HUES6 (cell line): ENCODE measurements at regions not wholly inside any gene's neighbourhood (a gene's known extent, or its start where the extent isn't known, plus 50 kb on each side); places are given as distances from the start of the nearest gene placed in this dataset.
A peak's percentile ranks its signal among the peaks of the same experiment; 100 is the strongest.

ENCODE experiments used
- H3K27ac ChIP-seq: 2 replicates; pipeline ENCODE4 v1.7.0; 2013; ENCODE audit warnings: low read depth, mild to moderate bottlenecking, low read length, inconsistent platforms
- H3K27me3 ChIP-seq: 2 replicates; pipeline ENCODE4 v1.6.1; 2013; ENCODE audit warnings: low read length; ENCODE audit not compliant: control insufficient read depth, insufficient read depth
- H3K36me3 ChIP-seq: 2 replicates; pipeline ENCODE4 v1.6.1; 2013; ENCODE audit warnings: low read length; ENCODE audit not compliant: control insufficient read depth, insufficient read depth
- H3K4me1 ChIP-seq: 2 replicates; pipeline ENCODE4 v1.6.1; 2013; ENCODE audit warnings: low read length; ENCODE audit not compliant: control insufficient read depth, insufficient read depth
- H3K4me3 ChIP-seq: 2 replicates; pipeline ENCODE4 v1.5.1; 2013; ENCODE audit warnings: low read depth, low read length
- H3K9ac ChIP-seq: one replicate; pipeline ENCODE4 v1.6.1; 2013; ENCODE audit warnings: mild to moderate bottlenecking, low read length
- H3K9me3 ChIP-seq: 2 replicates; pipeline ENCODE4 v1.6.1; 2013; ENCODE audit warnings: low read depth, low read length; ENCODE audit not compliant: control insufficient read depth, insufficient read depth

- H3K4me3 ChIP-seq = no peak overlapping the region
- no peak overlapping the region for H3K9ac ChIP-seq
- no peak overlapping the region for H3K27ac ChIP-seq
- peaks cover 16% of the 10 kb centered on the region for H3K4me1 ChIP-seq
- H3K27me3 ChIP-seq = peaks cover 100% of the 10 kb centered on the region
- no peaks in the 10 kb centered on the region for H3K36me3 ChIP-seq
- no peaks in the 10 kb centered on the region for H3K9me3 ChIP-seq
Observed at GRCh38 chr22:22348127-22348814, 103.7 kb downstream of the VPREB1 start.

- Histone ChIP-seq H3K36me3 (no peaks in the 10 kb centered on the region), H3K9ac (no peak overlapping the region), H3K27ac (no peak overlapping the region), H3K4me3 (no peak overlapping the region), H3K4me1 (peaks cover 16% of the 10 kb centered on the region), H3K9me3 (no peaks in the 10 kb centered on the region), H3K27me3 (peaks cover 100% of the 10 kb centered on the region)
Observed at GRCh38 chr22:22348815-22349454, 104.3 kb downstream of the VPREB1 start.

DNA sequence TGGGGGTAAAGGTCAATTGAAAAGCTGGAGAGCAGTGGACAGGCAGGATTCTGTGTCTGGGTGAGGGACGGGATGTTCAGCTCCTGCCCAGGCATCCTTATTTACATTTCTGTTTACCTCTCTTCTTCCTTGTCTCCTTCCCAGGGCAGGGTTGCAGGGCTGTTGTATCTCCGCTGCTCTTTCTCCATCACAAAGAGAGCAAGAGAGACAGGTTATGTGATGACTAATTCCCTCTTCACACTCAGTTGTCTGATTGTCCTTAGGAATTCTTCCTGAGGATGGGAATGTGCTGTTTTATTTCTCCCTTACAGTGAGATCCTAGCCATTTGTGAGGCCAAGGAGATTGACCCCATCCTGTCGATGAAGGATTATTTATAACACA, 104.9 kb downstream of the VPREB1 start:
- no peaks in the 10 kb centered on the region for H3K36me3 ChIP-seq
- H3K9me3 ChIP-seq = no peaks in the 10 kb centered on the region
- H3K4me3 ChIP-seq = peak overlapping the region; percentile 18; the same call in 1 of the 2 replicates
- H3K27ac ChIP-seq = no peak overlapping the region
- peak overlapping the region; percentile 15 for H3K9ac ChIP-seq
- peaks cover 16% of the 10 kb centered on the region for H3K4me1 ChIP-seq
- H3K27me3 ChIP-seq = peaks cover 100% of the 10 kb centered on the region

- H3K36me3 ChIP-seq = no peaks in the 10 kb centered on the region
Observed at GRCh38 chr22:22351366-22351765, 106.8 kb downstream of the VPREB1 start.

GRCh38 chr22:22352371-22352999, 107.9 kb downstream of the VPREB1 start:
- H3K36me3 ChIP-seq = no peaks in the 10 kb centered on the region
- peaks cover 16% of the 10 kb centered on the region for H3K4me1 ChIP-seq
- no peak overlapping the region for H3K27ac ChIP-seq
- no peak overlapping the region for H3K4me3 ChIP-seq
- no peak overlapping the region for H3K9ac ChIP-seq
- no peaks in the 10 kb centered on the region for H3K9me3 ChIP-seq
- peaks cover 100% of the 10 kb centered on the region for H3K27me3 ChIP-seq

More at GRCh38 chr22:22351366-22351765, 106.8 kb downstream of the VPREB1 start:
- no peak overlapping the region for H3K9ac ChIP-seq
- no peak overlapping the region for H3K4me3 ChIP-seq
- H3K27me3 ChIP-seq = peaks cover 100% of the 10 kb centered on the region
- H3K4me1 ChIP-seq = peaks cover 16% of the 10 kb centered on the region
- no peak overlapping the region for H3K27ac ChIP-seq
- H3K9me3 ChIP-seq = no peaks in the 10 kb centered on the region

DNA sequence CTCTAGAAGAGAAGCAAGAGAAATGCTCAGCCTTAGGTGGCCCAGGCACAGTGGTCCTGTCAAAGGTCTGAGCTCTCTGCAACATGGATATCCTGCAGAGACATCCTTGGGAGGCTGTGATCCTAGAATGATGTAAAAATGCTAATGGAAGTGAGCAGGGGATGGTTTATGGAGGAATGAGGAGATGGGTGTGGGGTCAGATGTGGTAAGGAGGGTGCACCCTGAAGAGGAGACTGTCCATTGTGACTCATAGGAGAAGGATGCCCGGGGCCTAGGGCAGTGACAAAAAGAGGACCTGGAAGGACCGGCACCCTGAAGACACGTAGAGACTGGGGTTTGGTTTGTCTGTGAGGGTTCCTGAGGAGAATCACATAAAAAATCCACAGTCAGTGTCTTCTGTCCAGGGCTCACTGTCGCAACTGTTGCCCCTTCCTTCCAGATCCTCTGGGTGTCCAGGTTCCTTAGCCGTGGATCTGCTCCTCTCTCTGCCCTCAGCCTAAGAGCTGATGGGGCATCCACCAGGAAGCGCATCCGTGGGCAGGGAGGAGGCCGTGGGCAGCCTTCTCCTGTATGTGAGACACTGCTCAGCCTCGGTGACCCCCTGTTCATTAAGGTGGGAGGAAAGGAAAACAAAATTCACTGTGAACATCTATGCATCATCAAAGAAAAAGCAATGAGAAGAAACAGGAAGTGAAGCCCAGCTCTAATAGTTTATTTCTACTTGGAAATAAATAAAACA, 110.7 kb downstream of the VPREB1 start:
- no peak overlapping the region for H3K9ac ChIP-seq
- H3K27me3 ChIP-seq = peaks cover 100% of the 10 kb centered on the region
- no peaks in the 10 kb centered on the region for H3K4me1 ChIP-seq
- no peak overlapping the region for H3K4me3 ChIP-seq
- no peaks in the 10 kb centered on the region for H3K36me3 ChIP-seq
- H3K9me3 ChIP-seq = no peaks in the 10 kb centered on the region
- no peak overlapping the region for H3K27ac ChIP-seq

- H3K4me1 ChIP-seq = no peaks in the 10 kb centered on the region
- H3K36me3 ChIP-seq = no peaks in the 10 kb centered on the region
- peak overlapping the region; percentile 20; the same call in 1 of the 2 replicates for H3K4me3 ChIP-seq
- peaks cover 100% of the 10 kb centered on the region for H3K27me3 ChIP-seq
- no peak overlapping the region for H3K27ac ChIP-seq
- H3K9ac ChIP-seq = no peak overlapping the region
- H3K9me3 ChIP-seq = no peaks in the 10 kb centered on the region
Observed at GRCh38 chr22:22357024-22357883, 112.7 kb downstream of the VPREB1 start.

DNA sequence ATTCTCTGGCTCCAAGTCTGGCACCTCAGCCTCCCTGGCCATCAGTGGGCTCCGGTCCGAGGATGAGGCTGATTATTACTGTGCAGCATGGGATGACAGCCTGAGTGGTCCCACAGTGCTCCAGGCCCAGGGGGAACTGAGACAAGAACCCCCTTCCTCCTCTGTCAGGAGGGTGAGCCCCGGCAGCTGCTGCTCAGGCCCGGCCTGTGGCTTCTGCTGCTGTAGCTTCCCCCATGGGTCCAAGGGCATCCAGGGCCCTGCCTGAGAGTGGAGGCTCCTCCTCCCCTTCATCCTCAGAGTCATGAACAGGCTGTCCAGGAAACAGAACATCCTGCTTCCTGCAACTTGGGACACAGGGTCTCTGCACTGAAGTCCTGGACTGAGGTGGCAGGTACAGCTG, 113.6 kb downstream of the VPREB1 start:
- Histone ChIP-seq H3K36me3 (no peaks in the 10 kb centered on the region), H3K9ac (no peak overlapping the region), H3K4me1 (no peaks in the 10 kb centered on the region), H3K27ac (no peak overlapping the region), H3K4me3 (no peak overlapping the region), H3K27me3 (peaks cover 100% of the 10 kb centered on the region), H3K9me3 (no peaks in the 10 kb centered on the region)

- H3K27me3 ChIP-seq = peaks cover 100% of the 10 kb centered on the region
- H3K4me1 ChIP-seq = no peaks in the 10 kb centered on the region
- H3K4me3 ChIP-seq = no peak overlapping the region
Observed at GRCh38 chr22:22358686-22359085, 114.1 kb downstream of the VPREB1 start.

DNA sequence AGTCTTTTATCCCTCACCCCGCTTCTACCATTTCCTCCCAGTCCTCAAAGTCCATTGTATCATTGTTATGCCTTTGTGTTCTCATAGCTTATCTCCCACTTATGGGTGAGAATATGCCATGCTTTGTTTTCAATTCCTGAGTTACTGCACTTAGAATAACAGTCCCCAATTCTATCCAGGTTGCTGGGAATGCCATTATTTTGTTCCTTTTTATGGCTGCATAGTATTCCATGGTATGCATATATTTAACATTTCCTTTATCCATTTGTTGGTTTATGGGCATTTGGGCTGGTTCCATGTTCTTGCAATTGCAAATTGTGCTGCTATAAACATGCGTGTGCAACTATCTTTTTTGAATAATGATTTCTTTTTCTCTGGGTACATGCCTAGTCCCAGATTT, 114.9 kb downstream of the VPREB1 start:
- Histone ChIP-seq H3K27me3 (peaks cover 100% of the 10 kb centered on the region), H3K9me3 (no peaks in the 10 kb centered on the region), H3K9ac (no peak overlapping the region), H3K4me1 (no peaks in the 10 kb centered on the region), H3K27ac (no peak overlapping the region), H3K4me3 (no peak overlapping the region), H3K36me3 (no peaks in the 10 kb centered on the region)

More at GRCh38 chr22:22358686-22359085, 114.1 kb downstream of the VPREB1 start:
- H3K9ac ChIP-seq = no peak overlapping the region
- H3K9me3 ChIP-seq = no peaks in the 10 kb centered on the region
- no peak overlapping the region for H3K27ac ChIP-seq
- no peaks in the 10 kb centered on the region for H3K36me3 ChIP-seq
